GM12891 (cell line): ENCODE measurements at regions not wholly inside any gene's neighbourhood (a gene's known extent, or its start where the extent isn't known, plus 50 kb on each side); places are given as distances from the start of the nearest gene placed in this dataset.

Experiments used
- PAX5 ChIP-seq: IDR thresholded peaks from 2 replicates; pipeline ENCODE4 v1.6.1; 2011; ENCODE audit warnings: low read length, moderate library complexity, mild to moderate bottlenecking; ENCODE audit not compliant: insufficient read depth, severe bottlenecking
- POLR2A ChIP-seq: IDR thresholded peaks from 2 replicates; pipeline ENCODE4 v1.6.1; 2011; ENCODE audit warnings: low read depth, low read length, control low read depth
- POLR2AphosphoS5 ChIP-seq: IDR thresholded peaks from 2 replicates; pipeline ENCODE4 v1.6.1; 2011; ENCODE audit warnings: low read depth, low read length, control low read depth
- POU2F2 ChIP-seq: IDR thresholded peaks from 2 replicates; pipeline ENCODE4 v1.6.1; 2011; ENCODE audit warnings: low read depth, mild to moderate bottlenecking, control low read depth, low read length, moderate library complexity
- TAF1 ChIP-seq: IDR thresholded peaks from 2 replicates; pipeline ENCODE4 v1.6.1; 2011; ENCODE audit warnings: low read depth, low read length, control low read depth

DNA sequence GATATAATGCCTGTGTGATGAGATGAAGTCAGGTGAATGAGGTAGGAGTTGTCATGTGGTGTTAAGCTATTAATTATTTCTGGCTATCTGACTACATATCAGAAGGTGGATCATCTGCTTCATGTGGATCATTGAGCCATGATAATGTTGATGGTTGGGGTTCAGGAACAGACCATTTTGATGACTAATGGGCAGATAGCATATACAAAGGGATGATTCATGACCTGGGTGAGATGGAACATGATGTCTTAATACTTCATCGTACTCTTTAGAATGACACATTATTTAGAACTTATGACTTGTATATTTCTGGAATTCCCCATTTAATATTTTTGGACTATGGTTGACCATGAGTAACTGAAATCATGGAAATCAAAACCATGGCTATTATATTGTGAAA, 155.1 kb downstream of the OR13A1 start:
- no peak for TF ChIP-seq POLR2AphosphoS5
- TF ChIP-seq POLR2A = no peak
- TF ChIP-seq TAF1 = no peak
- TF ChIP-seq PAX5 = no peak
- no peak for TF ChIP-seq POU2F2
